ENCODE measurements at regions not wholly inside any gene's neighbourhood (a gene's known extent, or its start where the extent isn't known, plus 50 kb on each side); places are given as distances from the start of the nearest gene placed in this dataset.
A peak's percentile ranks its signal among the peaks of the same experiment; 100 is the strongest.

GRCh38 chr11:100543386-100543785, 143.7 kb upstream of the ARHGAP42 start:
- Histone ChIP-seq H3K27ac (no peak overlapping the region), H3K36me3 (replicated peaks) (no peaks in the 10 kb centered on the region), H3K27me3 (replicated peaks) (no peaks in the 10 kb centered on the region), H3K4me3 (ENCODE audit: low read depth, low read length) (no peak overlapping the region)
- in situ Hi-C loops (cut with HindIII; ENCODE audit: low pct_ligation_motif_present, low sequenced_read_pairs): no loop called here
- TF ChIP-seq CTCF (IDR thresholded peaks at IDR 0.05; ENCODE audit: low read depth, low read length, missing control alignments): no peak
- no peak for DNase-seq

- no peak for DNase-seq
- Histone ChIP-seq H3K36me3 (replicated peaks) (no peaks in the 10 kb centered on the region), H3K27me3 (replicated peaks) (no peaks in the 10 kb centered on the region), H3K27ac (no peak overlapping the region), H3K4me3 (ENCODE audit: low read depth, low read length) (no peak overlapping the region)
- in situ Hi-C loops (cut with HindIII; ENCODE audit: low pct_ligation_motif_present, low sequenced_read_pairs): no loop called here
- no peak for TF ChIP-seq CTCF (IDR thresholded peaks at IDR 0.05; ENCODE audit: low read depth, low read length, missing control alignments)
These were observed 141.5 kb upstream of the ARHGAP42 start for GRCh38 chr11:100545556-100545955.

- H3K36me3 ChIP-seq (replicated peaks): no peaks in the 10 kb centered on the region
- H3K4me3 ChIP-seq (ENCODE audit: low read depth, low read length): no peak overlapping the region
- no peak for TF ChIP-seq CTCF (IDR thresholded peaks at IDR 0.05; ENCODE audit: low read depth, low read length, missing control alignments)
- H3K27me3 ChIP-seq (replicated peaks): no peaks in the 10 kb centered on the region
- DNase-seq: no peak
- H3K27ac ChIP-seq: no peak overlapping the region
- in situ Hi-C loops (cut with HindIII; ENCODE audit: low pct_ligation_motif_present, low sequenced_read_pairs): no loop called here
These were observed 141.1 kb upstream of the ARHGAP42 start for GRCh38 chr11:100545970-100546369.

- in situ Hi-C loops (cut with HindIII; ENCODE audit: low pct_ligation_motif_present, low sequenced_read_pairs): no loop called here
- no peak for TF ChIP-seq CTCF (IDR thresholded peaks at IDR 0.05; ENCODE audit: low read depth, low read length, missing control alignments)
- Histone ChIP-seq H3K36me3 (replicated peaks) (no peaks in the 10 kb centered on the region), H3K27me3 (replicated peaks) (no peaks in the 10 kb centered on the region), H3K4me3 (ENCODE audit: low read depth, low read length) (no peak overlapping the region), H3K27ac (no peak overlapping the region)
- DNase-seq: peak; percentile 69
These were observed 140.4 kb upstream of the ARHGAP42 start for GRCh38 chr11:100546714-100547113.

GRCh38 chr11:100550298-100550697, 136.8 kb upstream of the ARHGAP42 start:
- no peaks in the 10 kb centered on the region for H3K36me3 ChIP-seq (replicated peaks)
- H3K4me3 ChIP-seq (ENCODE audit: low read depth, low read length): no peak overlapping the region
- no peak for TF ChIP-seq CTCF (IDR thresholded peaks at IDR 0.05; ENCODE audit: low read depth, low read length, missing control alignments)
- DNase-seq: no peak
- H3K27me3 ChIP-seq (replicated peaks): no peaks in the 10 kb centered on the region
- no peak overlapping the region for H3K27ac ChIP-seq
- in situ Hi-C loops (cut with HindIII; ENCODE audit: low pct_ligation_motif_present, low sequenced_read_pairs): no loop called here

- no peaks in the 10 kb centered on the region for H3K27me3 ChIP-seq (replicated peaks)
- no peak for TF ChIP-seq CTCF (IDR thresholded peaks at IDR 0.05; ENCODE audit: low read depth, low read length, missing control alignments)
- H3K4me3 ChIP-seq (ENCODE audit: low read depth, low read length): no peak overlapping the region
- no peak for DNase-seq
- no peak overlapping the region for H3K27ac ChIP-seq
- H3K36me3 ChIP-seq (replicated peaks): no peaks in the 10 kb centered on the region
- in situ Hi-C loops (cut with HindIII; ENCODE audit: low pct_ligation_motif_present, low sequenced_read_pairs): no loop called here
These were observed 136.0 kb upstream of the ARHGAP42 start for GRCh38 chr11:100550912-100551632.
